ENCODE measurements at regions not wholly inside any gene's neighbourhood (a gene's known extent, or its start where the extent isn't known, plus 50 kb on each side); places are given as distances from the start of the nearest gene placed in this dataset.

DNA sequence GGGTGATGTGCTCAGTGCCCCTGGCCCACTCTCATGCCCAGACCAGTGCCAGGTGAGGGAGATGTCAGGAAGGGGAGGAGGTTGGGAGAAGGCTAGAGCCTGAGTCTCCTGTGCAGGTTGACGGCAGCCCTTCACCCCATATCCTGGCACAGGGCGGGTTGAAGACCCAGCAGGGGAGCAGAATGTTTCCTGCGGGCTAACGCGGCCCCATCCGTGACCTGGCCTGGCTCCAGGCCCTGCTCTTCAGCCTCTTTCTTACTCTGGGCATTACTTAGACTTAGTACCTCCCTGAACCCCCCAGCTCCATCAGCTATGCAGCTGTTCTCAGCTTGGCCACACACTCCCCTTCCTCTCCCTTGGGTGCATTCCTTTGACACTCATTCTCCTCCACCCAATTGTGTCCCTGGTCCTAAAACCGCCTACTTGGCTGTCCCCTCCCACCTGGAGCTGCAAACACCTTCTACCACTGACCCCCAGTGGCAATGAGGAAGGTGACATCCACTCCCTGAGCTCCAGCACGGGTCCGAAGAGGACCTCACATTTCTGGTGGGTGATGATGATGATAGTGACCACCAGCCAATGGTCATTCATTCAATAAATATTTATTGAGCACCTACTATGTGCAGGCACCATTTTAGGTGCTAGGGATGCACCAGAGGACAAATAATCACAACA lies 179.0 kb downstream of the PTPRU start (continued):
- TF ChIP-seq, protein P1, sequence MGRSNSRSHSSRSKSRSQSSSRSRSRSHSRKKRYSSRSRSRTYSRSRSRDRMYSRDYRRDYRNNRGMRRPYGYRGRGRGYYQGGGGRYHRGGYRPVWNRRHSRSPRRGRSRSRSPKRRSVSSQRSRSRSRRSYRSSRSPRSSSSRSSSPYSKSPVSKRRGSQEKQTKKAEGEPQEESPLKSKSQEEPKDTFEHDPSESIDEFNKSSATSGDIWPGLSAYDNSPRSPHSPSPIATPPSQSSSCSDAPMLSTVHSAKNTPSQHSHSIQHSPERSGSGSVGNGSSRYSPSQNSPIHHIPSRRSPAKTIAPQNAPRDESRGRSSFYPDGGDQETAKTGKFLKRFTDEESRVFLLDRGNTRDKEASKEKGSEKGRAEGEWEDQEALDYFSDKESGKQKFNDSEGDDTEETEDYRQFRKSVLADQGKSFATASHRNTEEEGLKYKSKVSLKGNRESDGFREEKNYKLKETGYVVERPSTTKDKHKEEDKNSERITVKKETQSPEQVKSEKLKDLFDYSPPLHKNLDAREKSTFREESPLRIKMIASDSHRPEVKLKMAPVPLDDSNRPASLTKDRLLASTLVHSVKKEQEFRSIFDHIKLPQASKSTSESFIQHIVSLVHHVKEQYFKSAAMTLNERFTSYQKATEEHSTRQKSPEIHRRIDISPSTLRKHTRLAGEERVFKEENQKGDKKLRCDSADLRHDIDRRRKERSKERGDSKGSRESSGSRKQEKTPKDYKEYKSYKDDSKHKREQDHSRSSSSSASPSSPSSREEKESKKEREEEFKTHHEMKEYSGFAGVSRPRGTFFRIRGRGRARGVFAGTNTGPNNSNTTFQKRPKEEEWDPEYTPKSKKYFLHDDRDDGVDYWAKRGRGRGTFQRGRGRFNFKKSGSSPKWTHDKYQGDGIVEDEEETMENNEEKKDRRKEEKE (IDR thresholded peaks at IDR 0.05) = no peak
- no peak for TF ChIP-seq ZBTB20 (CRISPR knock-in tag; IDR thresholded peaks at IDR 0.05; ENCODE audit: borderline replicate concordance, low read depth)
- TF ChIP-seq ZNF367 (CRISPR knock-in tag; IDR thresholded peaks at IDR 0.05; ENCODE audit: borderline replicate concordance) = no peak
- no peak for TF ChIP-seq RNF2 (conservative IDR thresholded peaks at IDR 0.05; ENCODE audit: low read depth)
- TF ChIP-seq IKZF1 (IDR thresholded peaks at IDR 0.05) = no peak
- peak; percentile 37 for TF ChIP-seq STAG1 (CRISPR knock-in tag; IDR thresholded peaks at IDR 0.05)
- TF ChIP-seq, protein P2, sequence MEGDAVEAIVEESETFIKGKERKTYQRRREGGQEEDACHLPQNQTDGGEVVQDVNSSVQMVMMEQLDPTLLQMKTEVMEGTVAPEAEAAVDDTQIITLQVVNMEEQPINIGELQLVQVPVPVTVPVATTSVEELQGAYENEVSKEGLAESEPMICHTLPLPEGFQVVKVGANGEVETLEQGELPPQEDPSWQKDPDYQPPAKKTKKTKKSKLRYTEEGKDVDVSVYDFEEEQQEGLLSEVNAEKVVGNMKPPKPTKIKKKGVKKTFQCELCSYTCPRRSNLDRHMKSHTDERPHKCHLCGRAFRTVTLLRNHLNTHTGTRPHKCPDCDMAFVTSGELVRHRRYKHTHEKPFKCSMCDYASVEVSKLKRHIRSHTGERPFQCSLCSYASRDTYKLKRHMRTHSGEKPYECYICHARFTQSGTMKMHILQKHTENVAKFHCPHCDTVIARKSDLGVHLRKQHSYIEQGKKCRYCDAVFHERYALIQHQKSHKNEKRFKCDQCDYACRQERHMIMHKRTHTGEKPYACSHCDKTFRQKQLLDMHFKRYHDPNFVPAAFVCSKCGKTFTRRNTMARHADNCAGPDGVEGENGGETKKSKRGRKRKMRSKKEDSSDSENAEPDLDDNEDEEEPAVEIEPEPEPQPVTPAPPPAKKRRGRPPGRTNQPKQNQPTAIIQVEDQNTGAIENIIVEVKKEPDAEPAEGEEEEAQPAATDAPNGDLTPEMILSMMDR (CRISPR knock-in tag; IDR thresholded peaks at IDR 0.05) = peak; percentile 59
- TF ChIP-seq ZKSCAN1 (IDR thresholded peaks at IDR 0.05; ENCODE audit: low read length) = peak; percentile 62
- no peak for TF ChIP-seq ZNF777 (CRISPR knock-in tag; IDR thresholded peaks at IDR 0.05)
- TF ChIP-seq MYNN (CRISPR knock-in tag; IDR thresholded peaks at IDR 0.05; ENCODE audit: low read depth) = no peak
- TF ChIP-seq, protein P3, sequence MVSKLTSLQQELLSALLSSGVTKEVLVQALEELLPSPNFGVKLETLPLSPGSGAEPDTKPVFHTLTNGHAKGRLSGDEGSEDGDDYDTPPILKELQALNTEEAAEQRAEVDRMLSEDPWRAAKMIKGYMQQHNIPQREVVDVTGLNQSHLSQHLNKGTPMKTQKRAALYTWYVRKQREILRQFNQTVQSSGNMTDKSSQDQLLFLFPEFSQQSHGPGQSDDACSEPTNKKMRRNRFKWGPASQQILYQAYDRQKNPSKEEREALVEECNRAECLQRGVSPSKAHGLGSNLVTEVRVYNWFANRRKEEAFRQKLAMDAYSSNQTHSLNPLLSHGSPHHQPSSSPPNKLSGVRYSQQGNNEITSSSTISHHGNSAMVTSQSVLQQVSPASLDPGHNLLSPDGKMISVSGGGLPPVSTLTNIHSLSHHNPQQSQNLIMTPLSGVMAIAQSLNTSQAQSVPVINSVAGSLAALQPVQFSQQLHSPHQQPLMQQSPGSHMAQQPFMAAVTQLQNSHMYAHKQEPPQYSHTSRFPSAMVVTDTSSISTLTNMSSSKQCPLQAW (CRISPR knock-in tag; IDR thresholded peaks at IDR 0.05) = 0 out of 2 replicates have a peak, but pooled peaks have one; percentile 18
- TF ChIP-seq, protein P4, sequence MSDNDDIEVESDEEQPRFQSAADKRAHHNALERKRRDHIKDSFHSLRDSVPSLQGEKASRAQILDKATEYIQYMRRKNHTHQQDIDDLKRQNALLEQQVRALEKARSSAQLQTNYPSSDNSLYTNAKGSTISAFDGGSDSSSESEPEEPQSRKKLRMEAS (IDR thresholded peaks at IDR 0.05) = no peak
- TF ChIP-seq CEBPG (CRISPR knock-in tag; IDR thresholded peaks at IDR 0.05) = no peak
- TF ChIP-seq ZNF20 (CRISPR knock-in tag; IDR thresholded peaks at IDR 0.05) = no peak
- no peak for TF ChIP-seq ZSCAN29 (CRISPR knock-in tag; conservative IDR thresholded peaks at IDR 0.05)
- TF ChIP-seq RAD21 (CRISPR knock-in tag; IDR thresholded peaks at IDR 0.05) = 0 out of 2 replicates have a peak, but pooled peaks have one; percentile 12
- no peak for TF ChIP-seq ZNF564 (CRISPR knock-in tag; IDR thresholded peaks at IDR 0.05)
- TF ChIP-seq, protein P5, sequence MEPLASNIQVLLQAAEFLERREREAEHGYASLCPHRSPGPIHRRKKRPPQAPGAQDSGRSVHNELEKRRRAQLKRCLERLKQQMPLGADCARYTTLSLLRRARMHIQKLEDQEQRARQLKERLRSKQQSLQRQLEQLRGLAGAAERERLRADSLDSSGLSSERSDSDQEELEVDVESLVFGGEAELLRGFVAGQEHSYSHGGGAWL (CRISPR knock-in tag; IDR thresholded peaks at IDR 0.05) = no peak
- TF ChIP-seq ZNF143 (CRISPR knock-in tag; IDR thresholded peaks at IDR 0.05) = no peak
- TF ChIP-seq BORCS8-MEF2B (CRISPR knock-in tag; IDR thresholded peaks at IDR 0.05) = no peak
